ENCODE measurements at regions not wholly inside any gene's neighbourhood (a gene's known extent, or its start where the extent isn't known, plus 50 kb on each side); places are given as distances from the start of the nearest gene placed in this dataset.
"Not testable (repeated sequence)": the region's sequence is repeated elsewhere in the genome, so short reads cannot be mapped to it uniquely, and the experiment has no call there.

DNA sequence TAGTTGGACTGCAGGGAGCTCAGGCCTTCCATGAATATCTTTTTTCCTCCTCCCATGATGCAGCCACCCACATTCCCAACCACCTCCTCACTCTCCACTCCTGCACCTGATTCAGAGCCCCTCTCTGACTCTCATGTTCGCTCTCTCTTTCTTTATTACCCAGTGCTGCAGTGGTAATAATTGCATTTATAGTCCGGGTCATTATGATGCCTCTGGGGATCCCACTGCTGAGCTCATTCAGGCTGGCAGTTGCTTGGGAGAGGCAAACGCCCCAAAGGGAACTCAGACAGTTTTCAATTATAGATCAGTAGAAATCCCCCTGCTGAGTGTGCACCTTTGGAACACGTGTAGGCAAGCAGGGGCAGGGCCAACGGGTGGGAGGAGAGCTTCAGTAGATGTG, 953.0 kb downstream of the GRID1 start:
- DNase-seq (ENCODE audit: extremely low read depth, low read depth) = no peak

GRCh38 chr10:85420501-85421191, 945.9 kb downstream of the GRID1 start:
- DNase-seq (ENCODE audit: extremely low read depth, low read depth) = no peak

GRCh38 chr10:85421421-85421820, 945.2 kb downstream of the GRID1 start:
- no peak for DNase-seq (ENCODE audit: extremely low read depth, low read depth)

GRCh38 chr10:85429126-85429525, 937.5 kb downstream of the GRID1 start:
- DNase-seq (ENCODE audit: extremely low read depth, low read depth) = no peak

DNA sequence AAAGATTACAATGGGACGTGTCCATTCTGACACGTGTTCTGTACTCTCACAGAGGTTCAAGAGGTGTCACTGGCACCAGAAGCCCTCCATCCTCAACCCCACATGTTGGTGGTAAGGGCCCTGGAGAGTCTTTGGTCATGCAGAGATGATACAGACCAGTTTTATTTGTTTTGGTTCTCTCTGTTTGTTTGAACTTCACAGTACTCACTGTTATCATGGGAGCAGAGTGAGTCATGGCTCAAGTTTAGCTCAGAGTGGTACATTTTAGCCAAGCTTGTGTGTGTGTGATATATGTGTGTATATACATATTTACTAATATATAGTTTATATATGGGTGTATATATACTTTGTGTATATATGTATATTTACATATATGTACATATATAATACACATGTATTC, 935.6 kb downstream of the GRID1 start:
- no peak for DNase-seq (ENCODE audit: extremely low read depth, low read depth)

- DNase-seq (ENCODE audit: extremely low read depth, low read depth) = no peak
Measured at GRCh38 chr10:85433248-85433647, 933.3 kb downstream of the GRID1 start.

DNA sequence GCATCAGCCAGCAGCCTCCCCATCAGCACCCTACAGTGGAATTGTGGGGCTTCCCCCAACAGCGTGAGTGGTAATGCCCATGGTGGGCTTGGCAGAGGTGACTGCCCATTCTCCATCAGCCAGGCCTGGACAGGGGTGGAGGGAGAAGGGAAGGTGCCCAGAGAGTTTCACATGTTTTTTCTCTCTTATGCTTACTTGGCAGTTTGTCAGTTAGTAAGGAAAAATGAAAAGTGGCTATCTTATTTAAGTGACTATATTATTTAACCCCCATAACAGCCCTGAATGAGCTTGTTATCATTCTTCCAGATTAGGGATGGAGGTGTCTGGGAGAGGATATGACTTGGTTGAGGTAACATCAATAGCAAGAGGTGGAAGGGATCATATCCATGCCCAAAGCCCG, 921.7 kb downstream of the GRID1 start:
- DNase-seq (ENCODE audit: extremely low read depth, low read depth) = no peak

GRCh38 chr10:85445702-85446101, 920.9 kb downstream of the GRID1 start:
- DNase-seq (ENCODE audit: extremely low read depth, low read depth) = no peak

DNA sequence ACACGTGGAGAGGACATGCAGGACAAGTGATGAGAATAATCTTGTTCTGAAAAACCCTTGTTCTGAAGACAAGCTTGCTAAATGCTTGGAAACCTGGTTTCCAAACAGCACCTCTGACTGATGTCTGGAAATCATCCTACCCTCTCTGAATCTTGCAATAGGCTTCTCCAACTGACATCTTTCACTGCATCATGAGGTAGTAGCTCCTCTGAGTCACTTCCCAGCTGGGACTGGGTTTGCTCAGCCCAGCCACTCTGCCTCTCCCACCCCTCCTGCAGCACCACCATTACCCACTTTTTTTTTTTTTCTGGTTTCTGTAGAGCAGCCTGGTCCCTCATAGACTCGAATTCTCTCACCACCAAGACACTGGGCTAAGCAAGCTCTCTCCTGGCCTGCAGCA, 919.8 kb downstream of the GRID1 start:
- DNase-seq (ENCODE audit: extremely low read depth, low read depth) = no peak

DNA sequence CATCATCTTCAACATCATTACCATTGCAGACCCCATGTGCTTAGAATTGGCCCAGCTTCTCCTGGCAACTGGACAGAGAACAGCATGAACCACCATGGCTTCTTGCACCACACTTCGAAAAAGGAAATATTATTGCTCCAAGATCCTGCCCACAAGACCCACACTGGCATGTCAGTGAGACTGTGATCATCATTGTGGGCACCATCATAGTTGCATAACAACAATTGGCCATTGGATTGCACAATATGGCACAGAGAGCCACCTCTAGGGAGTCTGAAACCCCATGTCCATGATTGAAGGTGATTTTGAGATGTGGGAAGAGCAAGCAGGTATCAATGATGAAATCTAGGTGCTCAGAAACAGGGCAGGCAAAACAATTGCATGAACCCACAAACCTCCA, 918.9 kb downstream of the GRID1 start:
- no peak for DNase-seq (ENCODE audit: extremely low read depth, low read depth)

GRCh38 chr10:85448716-85449115, 917.9 kb downstream of the GRID1 start:
- no peak for DNase-seq (ENCODE audit: extremely low read depth, low read depth)

- no peak for DNase-seq (ENCODE audit: extremely low read depth, low read depth)
Measured at GRCh38 chr10:85454386-85454785, 912.2 kb downstream of the GRID1 start.

GRCh38 chr10:85457191-85457590, 909.4 kb downstream of the GRID1 start:
- DNase-seq (ENCODE audit: extremely low read depth, low read depth) = no peak

DNA sequence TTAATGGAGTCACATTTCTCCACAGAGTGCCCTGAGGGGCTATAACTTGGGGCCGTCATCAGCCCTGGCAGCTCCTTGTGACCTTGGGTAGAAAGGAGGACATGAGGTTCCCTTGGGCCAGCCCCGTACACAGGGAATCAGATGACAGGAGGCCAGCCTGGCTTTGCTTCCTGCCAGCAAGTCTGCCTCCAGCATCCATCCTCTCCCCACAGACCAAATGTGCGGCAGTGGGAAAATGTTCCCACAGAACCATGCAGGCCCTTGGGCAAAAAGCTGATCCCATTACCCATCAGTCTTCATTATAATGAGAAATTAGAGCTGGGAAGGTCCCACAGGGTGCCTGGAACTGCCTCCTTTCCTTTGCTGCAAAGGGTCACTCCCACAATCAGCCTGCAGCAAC, 908.3 kb downstream of the GRID1 start:
- no peak for DNase-seq (ENCODE audit: extremely low read depth, low read depth)

DNA sequence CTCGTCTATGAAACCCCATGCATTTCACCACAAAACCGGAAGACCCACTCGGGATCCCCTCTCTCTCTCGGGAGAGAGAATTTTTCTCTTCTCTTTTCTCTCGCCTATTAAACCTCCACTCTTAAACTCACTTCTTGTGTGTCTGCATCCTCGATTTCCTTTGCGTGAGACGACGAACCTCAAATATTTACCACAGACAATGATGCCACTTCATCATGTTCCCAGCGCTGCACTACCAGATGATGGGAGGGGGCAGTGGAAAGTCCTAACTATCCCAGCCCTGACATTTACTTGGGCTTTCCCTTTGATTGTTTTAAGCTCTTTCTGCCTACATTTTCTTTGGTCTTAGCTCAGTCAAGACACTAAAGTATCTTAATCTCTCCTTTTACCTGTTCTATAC, 906.7 kb downstream of the GRID1 start:
- no peak for DNase-seq (ENCODE audit: extremely low read depth, low read depth)

- DNase-seq (ENCODE audit: extremely low read depth, low read depth) = no peak
Measured at GRCh38 chr10:85464336-85464735, 902.3 kb downstream of the GRID1 start.

DNA sequence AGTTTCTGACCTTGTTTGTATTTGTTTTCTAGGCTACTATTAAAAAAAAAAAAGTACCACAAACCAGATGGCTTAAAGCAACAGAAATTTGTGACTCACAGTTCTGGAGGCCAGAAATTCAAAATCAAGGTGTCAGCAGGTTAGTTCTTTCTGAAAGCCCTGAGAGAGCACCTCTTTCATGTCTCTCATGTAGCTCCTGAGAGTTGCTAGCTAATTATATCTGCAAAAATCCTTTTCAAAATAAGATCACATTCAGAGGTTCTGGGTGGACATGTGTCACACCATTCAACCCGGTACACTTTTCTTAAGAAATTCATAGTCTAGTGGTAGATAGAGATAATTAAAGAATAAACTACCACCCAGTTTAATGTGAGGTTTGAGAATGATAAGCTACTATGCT, 888.6 kb downstream of the GRID1 start:
- no peak for DNase-seq (ENCODE audit: extremely low read depth, low read depth)

DNA sequence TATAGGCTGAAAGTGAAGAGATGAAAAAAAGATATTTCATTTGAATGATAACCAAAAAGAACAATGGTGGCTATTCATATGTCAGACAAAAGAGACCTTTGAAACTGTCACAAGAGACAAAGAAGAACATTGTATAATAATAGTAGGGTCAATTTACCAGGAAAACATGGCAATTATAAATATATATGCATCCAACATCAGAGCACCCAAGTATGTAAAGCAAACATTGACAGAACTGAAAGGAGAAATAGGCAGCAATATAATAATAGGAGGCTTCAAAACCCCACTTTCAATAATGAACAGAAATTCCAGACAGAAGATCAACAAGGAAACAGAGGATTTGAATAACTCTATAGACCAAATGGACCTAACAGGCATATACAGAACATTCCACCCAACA, 876.2 kb downstream of the GRID1 start:
- DNase-seq (ENCODE audit: extremely low read depth, low read depth) = no peak

- DNase-seq (ENCODE audit: extremely low read depth, low read depth) = no peak
Measured at GRCh38 chr10:85491652-85492051, 874.9 kb downstream of the GRID1 start.

- no peak for DNase-seq (ENCODE audit: extremely low read depth, low read depth)
Measured at GRCh38 chr10:85492684-85493083, 873.9 kb downstream of the GRID1 start.

- no peak for DNase-seq (ENCODE audit: extremely low read depth, low read depth)
Measured at GRCh38 chr10:85493703-85494102, 872.9 kb downstream of the GRID1 start.

- DNase-seq (ENCODE audit: extremely low read depth, low read depth) = not testable (repeated sequence)
Measured at GRCh38 chr10:85504641-85505040, 862.0 kb downstream of the GRID1 start.

GRCh38 chr10:85508159-85508558, 858.4 kb downstream of the GRID1 start:
- no peak for DNase-seq (ENCODE audit: extremely low read depth, low read depth)

Measured in NCI-H460 (cell line).